Endothelial cell of umbilical vein (primary cell): ENCODE measurements at regions not wholly inside any gene's neighbourhood (a gene's known extent, or its start where the extent isn't known, plus 50 kb on each side); places are given as distances from the start of the nearest gene placed in this dataset.

ENCODE experiments used
- BruUV-seq: library from RNA; stranded (reverse); fragments of 400-500 nt; replicated peaks from 2 replicates; lab custom pipeline; 2021; lab: Mats Ljungman, UMichigan
- CTCF ChIA-PET: fragments of 300-600, 350-600 bp; sonication (Branson Sonifier 250); formaldehyde crosslinking; loops from one replicate; lab custom pipeline; 2021; ENCODE audit warnings: antibody characterized with exemption, inconsistent platforms; lab: Charles Lee
- POLR2A ChIA-PET: fragments of 300-600, 350-600 bp; sonication (Branson Sonifier 250); formaldehyde crosslinking; loops from one replicate; lab custom pipeline; 2021; ENCODE audit warnings: antibody characterized with exemption, inconsistent platforms; lab: Charles Lee
- DNase-seq: peaks from one replicate; pipeline ENCODE4 v3.0.0-alpha.2; 2011; ENCODE audit warnings: low read depth, low spot score
- FAIRE-seq: peaks from 2 replicates; lab custom pipeline; 2011; peaks lifted over from hg19 to GRCh38; lab: Jason Lieb, UNC
- H2AFZ ChIP-seq: 2 replicates; pipeline ENCODE4 v1.6.0; 2012; ENCODE audit warnings: low read depth, low read length, control low read depth, inconsistent platforms
- H3K27ac ChIP-seq: 2 replicates; pipeline ENCODE4 v1.5.1; 2011; ENCODE audit warnings: low read depth, mild to moderate bottlenecking, control low read depth, low read length, moderate library complexity; ENCODE audit not compliant: insufficient read depth
- H3K27me3 ChIP-seq, 2 experiments: 2 replicates each; pipeline versions ENCODE4 v1.6.0 to v1.6.1; 2011; ENCODE audit warnings: low read length in 2 of 2, mixed read lengths in 1 of 2; ENCODE audit not compliant: control insufficient read depth in 2 of 2, insufficient read depth in 2 of 2
- H3K36me3 ChIP-seq, 2 experiments: 2 replicates in 1 of 2; 3 replicates in 1 of 2; pipeline ENCODE4 v1.5.1; 2011; ENCODE audit warnings: low read length in 2 of 2, mild to moderate bottlenecking in 1 of 2, moderate library complexity in 1 of 2; ENCODE audit not compliant: control insufficient read depth in 2 of 2, insufficient read depth in 2 of 2; ENCODE audit errors: extremely low read depth in 1 of 2
- H3K4me1 ChIP-seq: 3 replicates; pipeline ENCODE4 v1.5.1; 2011; ENCODE audit warnings: mild to moderate bottlenecking, low read length; ENCODE audit not compliant: control insufficient read depth, insufficient read depth; ENCODE audit errors: extremely low read depth
- H3K4me2 ChIP-seq: 2 replicates; pipeline ENCODE4 v1.6.1; 2011; ENCODE audit warnings: low read length, control low read depth, mixed read lengths; ENCODE audit not compliant: insufficient read depth
- H3K4me3 ChIP-seq, 3 experiments: fragments of 200-600 bp in 1 of 3; sonication (generic), shearing (Covaris generic) in 1 of 3; replicated peaks in 1 of 3; 2 replicates each; pipeline ENCODE4 v1.5.1; 2011 to 2016; ENCODE audit warnings: control low read depth in 3 of 3, low read length in 3 of 3, mild to moderate bottlenecking in 2 of 3, inconsistent platforms in 1 of 3, low read depth in 1 of 3, moderate library complexity in 1 of 3; ENCODE audit not compliant: insufficient read depth in 1 of 3
- H3K79me2 ChIP-seq: 2 replicates; pipeline ENCODE4 v1.6.0; 2012; ENCODE audit warnings: low read length, inconsistent platforms; ENCODE audit not compliant: control insufficient read depth, insufficient read depth
- H3K9ac ChIP-seq: replicated peaks from 2 replicates; pipeline ENCODE3; 2011; ENCODE audit warnings: low read length, control low read depth; ENCODE audit not compliant: insufficient read depth; ENCODE audit errors: extremely low read depth
- H3K9me1 ChIP-seq: replicated peaks from 3 replicates; pipeline ENCODE4 v1.6.0; 2011; ENCODE audit warnings: mild to moderate bottlenecking, low read length; ENCODE audit not compliant: control insufficient read depth, insufficient read depth; ENCODE audit errors: extremely low read depth
- H3K9me3 ChIP-seq: replicated peaks from 2 replicates; pipeline ENCODE4 v1.5.1; 2012; ENCODE audit warnings: low read length, inconsistent platforms; ENCODE audit not compliant: control insufficient read depth, insufficient read depth
- H4K20me1 ChIP-seq: replicated peaks from 2 replicates; pipeline ENCODE3; 2011; ENCODE audit warnings: mild to moderate bottlenecking, low read length; ENCODE audit not compliant: control insufficient read depth, insufficient read depth; ENCODE audit errors: extremely low read depth
- CTCF ChIP-seq, 2 donors: IDR thresholded peaks; 1 replicate in 1 of 2; 2 replicates in 1 of 2; pipeline ENCODE4 v1.5.1; 2011; ENCODE audit warnings: low read length in 2 of 2, mild to moderate bottlenecking in 2 of 2, moderate library complexity in 2 of 2, control low read depth in 1 of 2, inconsistent platforms in 1 of 2, low read depth in 1 of 2; ENCODE audit not compliant: insufficient read depth in 1 of 2; ENCODE audit errors: extremely low read depth in 1 of 2
- EZH2 ChIP-seq: IDR thresholded peaks from 2 replicates; pipeline ENCODE4 v1.6.1; 2012; ENCODE audit warnings: borderline replicate concordance, low read depth, mild to moderate bottlenecking, moderate library complexity, low read length, inconsistent platforms; ENCODE audit not compliant: severe bottlenecking
- FOS ChIP-seq: IDR thresholded peaks from 2 replicates; pipeline ENCODE4 v1.6.1; 2011; ENCODE audit warnings: mild to moderate bottlenecking, low read length, moderate library complexity, borderline replicate concordance; ENCODE audit not compliant: insufficient read depth
- GATA2 ChIP-seq: IDR thresholded peaks from 2 replicates; pipeline ENCODE4 v1.7.0; 2011; ENCODE audit warnings: low read depth, mild to moderate bottlenecking, moderate library complexity, mixed read lengths, low read length; ENCODE audit not compliant: insufficient read length, insufficient read depth
- JUN ChIP-seq: IDR thresholded peaks from 2 replicates; pipeline ENCODE4 v1.6.1; 2011; ENCODE audit warnings: borderline replicate concordance, low read depth; ENCODE audit not compliant: insufficient read length, insufficient read depth
- MAX ChIP-seq: IDR thresholded peaks from 2 replicates; pipeline ENCODE4 v1.6.1; 2011; ENCODE audit not compliant: insufficient read depth, insufficient read length
- MYC ChIP-seq: IDR thresholded peaks from one replicate; pipeline ENCODE4 v1.6.1; 2011; ENCODE audit warnings: mild to moderate bottlenecking, low read depth, low read length
- POLR2A ChIP-seq: IDR thresholded peaks from 2 replicates; pipeline ENCODE4 v1.6.1; 2012; ENCODE audit warnings: low read depth, mild to moderate bottlenecking, control low read depth, low read length
- dilution Hi-C: fragments of 300-500 bp; cut with MboI; formaldehyde crosslinking; loops from one replicate; pipeline ENCODE4 v1.15.0; 2019; ENCODE audit warnings: low sequenced_read_pairs; ENCODE audit not compliant: extremely low pct_ligation_motif_present
- intact Hi-C: fragments of 100-400 bp; cut with micrococcal nuclease; formaldehyde crosslinking; loops from one replicate; pipeline ENCODE4 v1.10.0; 2022

- CTCF ChIA-PET: no interaction called here
These were observed 226.5 kb upstream of the ARL4C start for GRCh38 chr2:234723400-234723799.

More at GRCh38 chr2:234723400-234723799, 226.5 kb upstream of the ARL4C start:
- FAIRE-seq (no peak), DNase-seq (no peak)
- Histone ChIP-seq H3K4me1 (no peaks in the 10 kb centered on the region), H3K4me3 (no peak overlapping the region), H3K36me3 (no peaks in the 10 kb centered on the region), H3K4me2 (no peak overlapping the region), H4K20me1 (no peaks in the 10 kb centered on the region), H2AFZ (no peak overlapping the region), H3K9me1 (no peaks in the 10 kb centered on the region), H3K27ac (no peak overlapping the region), H3K9me3 (no peaks in the 10 kb centered on the region), H3K27me3 (no peaks in the 10 kb centered on the region), H3K9ac (no peak overlapping the region), H3K79me2 (no peaks in the 10 kb centered on the region)
- intact Hi-C loops (no loop called here), dilution Hi-C loops (no loop called here)
- no TSS peak for BruUV-seq
- TF ChIP-seq CTCF (IDR thresholded peaks at IDR 0.05; ENCODE audit: extremely low read depth in 1 of 2, insufficient read depth in 1 of 2, low read depth in 1 of 2, low read length in 2 of 2) (no peak), FOS (no peak), POLR2A (no peak), GATA2 (no peak), JUN (no peak), MAX (no peak), EZH2 (no peak), MYC (no peak)
- POLR2A ChIA-PET: no interaction called here
